Kidney (tissue), 13 donors: ENCODE measurements at regions not wholly inside any gene's neighbourhood (a gene's known extent, or its start where the extent isn't known, plus 50 kb on each side); places are given as distances from the start of the nearest gene placed in this dataset.

Experiments
- DNase-seq, 5 donors: peaks; one replicate each; pipeline ENCODE4 v3.0.0-alpha.2; 2013 to 2020
- FAIRE-seq: peaks from 2 replicates; lab custom pipeline; 2012; peaks lifted over from hg19 to GRCh38; lab: Jason Lieb, UNC
- H3K27ac ChIP-seq, 2 donors: one replicate each; pipeline ENCODE4 v1.7.0; 2013; ENCODE audit warnings: low read depth in 2 of 2, low read length in 2 of 2, inconsistent platforms in 1 of 2
- H3K27me3 ChIP-seq: one replicate; pipeline ENCODE4 v1.7.1; 2013; ENCODE audit warnings: low read length, inconsistent platforms; ENCODE audit not compliant: control insufficient read depth, insufficient read depth
- H3K36me3 ChIP-seq, 3 donors: one replicate each; pipeline versions ENCODE4 v1.7.0 to v1.7.1; 2013; ENCODE audit warnings: low read length in 3 of 3, control low read depth in 1 of 3, inconsistent platforms in 1 of 3; ENCODE audit not compliant: insufficient read depth in 3 of 3, control insufficient read depth in 2 of 3
- H3K4me1 ChIP-seq, 3 donors: one replicate each; pipeline versions ENCODE4 v1.7.0 to v1.7.1; 2013; ENCODE audit warnings: low read length in 3 of 3, inconsistent platforms in 1 of 3, low read depth in 1 of 3; ENCODE audit not compliant: control insufficient read depth in 2 of 3, insufficient read depth in 2 of 3
- H3K4me3 ChIP-seq, 3 donors: one replicate each; pipeline versions ENCODE4 v1.7.0 to v1.8.1; 2013; ENCODE audit warnings: low read length in 3 of 3, control low read depth in 1 of 3, inconsistent platforms in 1 of 3
- H3K9ac ChIP-seq, 3 donors: one replicate each; pipeline versions ENCODE4 v1.7.0 to v1.7.1; 2013; ENCODE audit warnings: low read length in 3 of 3, control low read depth in 1 of 3, inconsistent platforms in 1 of 3
- H3K9me3 ChIP-seq, 3 donors: one replicate each; pipeline versions ENCODE4 v1.7.0 to v1.7.1; 2013; ENCODE audit warnings: low read length in 3 of 3, control low read depth in 1 of 3, inconsistent platforms in 1 of 3; ENCODE audit not compliant: control insufficient read depth in 2 of 3, insufficient read depth in 1 of 3
- CTCF ChIP-seq: IDR thresholded peaks from 3 replicates; pipeline ENCODE4 v1.5.1; 2012; ENCODE audit warnings: mild to moderate bottlenecking, moderate library complexity, borderline replicate concordance; ENCODE audit not compliant: insufficient read depth; ENCODE audit errors: extremely low read depth
- intact Hi-C: fragments of 100-400 bp; cut with DNase I; formaldehyde crosslinking; loops from one replicate; pipeline ENCODE4 v1.11.1; 2022
- donor health status: control.
- donor health status: control.
- donor health status: control.
- donor health status: control.
- donor health status: control.
- donor health status: DM: yes; HTN: yes; CAD: no.
- donor health status: Normal renal cell carcinoma (clear cell type).

- no peak for TF ChIP-seq CTCF
- Histone ChIP-seq H3K4me3 (no peak overlapping the region), H3K36me3 (no peaks in the 10 kb centered on the region), H3K9ac (no peak overlapping the region), H3K9me3 (no peaks in the 10 kb centered on the region), H3K27ac (no peak overlapping the region), H3K27me3 (no peaks in the 10 kb centered on the region), H3K4me1 (no peaks in the 10 kb centered on the region)
- DNase-seq (no peak), FAIRE-seq (no peak)
- intact Hi-C loops: no loop called here
Observed at GRCh38 chr5:98064118-98064685, 709.3 kb upstream of the RGMB start.

GRCh38 chr5:98065261-98065909 lies 708.1 kb upstream of the RGMB start:
- no peak overlapping the region for H3K4me3 ChIP-seq
- no peak overlapping the region for H3K9ac ChIP-seq
- no peak for TF ChIP-seq CTCF
- H3K27me3 ChIP-seq: no peaks in the 10 kb centered on the region
- intact Hi-C loops: no loop called here
- DNase-seq: no peak
- no peaks in the 10 kb centered on the region for H3K9me3 ChIP-seq
- no peak overlapping the region for H3K27ac ChIP-seq
- H3K36me3 ChIP-seq: no peaks in the 10 kb centered on the region
- FAIRE-seq: no peak
- H3K4me1 ChIP-seq: no peaks in the 10 kb centered on the region

- Histone ChIP-seq H3K27ac (no peak overlapping the region), H3K9ac (no peak overlapping the region), H3K9me3 (no peaks in the 10 kb centered on the region), H3K27me3 (no peaks in the 10 kb centered on the region), H3K4me3 (no peak overlapping the region), H3K4me1 (no peaks in the 10 kb centered on the region), H3K36me3 (no peaks in the 10 kb centered on the region)
- FAIRE-seq: no peak
- DNase-seq: no peak
- TF ChIP-seq CTCF: no peak
- intact Hi-C loops: no loop called here
Observed at GRCh38 chr5:98066910-98067309, 706.6 kb upstream of the RGMB start.
